NCI-H2227 (cell line): ENCODE measurements at regions not wholly inside any gene's neighbourhood (a gene's known extent, or its start where the extent isn't known, plus 50 kb on each side); places are given as distances from the start of the nearest gene placed in this dataset.
"Not testable (repeated sequence)": the region's sequence is repeated elsewhere in the genome, so short reads cannot be mapped to it uniquely, and the experiment has no call there.

Source experiments
- DNase-seq: peaks from one replicate; lab custom pipeline; 2025; ENCODE audit not compliant: unreplicated experiment; lab: John Stamatoyannopoulos, UW

DNA sequence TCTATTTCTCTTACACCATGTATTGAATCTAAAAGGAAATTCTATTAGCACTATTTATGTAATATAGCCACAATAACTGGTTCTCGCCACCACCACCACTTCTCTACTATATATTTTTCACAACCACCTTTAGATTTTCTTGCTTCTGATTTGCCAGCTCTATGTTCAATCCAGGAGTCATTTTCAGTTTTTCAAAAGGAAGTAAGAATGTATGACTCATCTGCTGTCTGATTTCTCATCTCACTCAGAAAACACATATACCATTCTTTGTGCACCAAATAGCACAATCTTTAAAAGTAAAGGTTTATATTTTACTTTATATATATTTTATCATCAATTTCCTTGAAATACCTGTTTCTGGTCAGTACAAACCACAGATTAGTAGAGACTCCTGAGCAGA is 1127.5 kb downstream of the TAF11L14 start:
- DNase-seq: no peak

DNA sequence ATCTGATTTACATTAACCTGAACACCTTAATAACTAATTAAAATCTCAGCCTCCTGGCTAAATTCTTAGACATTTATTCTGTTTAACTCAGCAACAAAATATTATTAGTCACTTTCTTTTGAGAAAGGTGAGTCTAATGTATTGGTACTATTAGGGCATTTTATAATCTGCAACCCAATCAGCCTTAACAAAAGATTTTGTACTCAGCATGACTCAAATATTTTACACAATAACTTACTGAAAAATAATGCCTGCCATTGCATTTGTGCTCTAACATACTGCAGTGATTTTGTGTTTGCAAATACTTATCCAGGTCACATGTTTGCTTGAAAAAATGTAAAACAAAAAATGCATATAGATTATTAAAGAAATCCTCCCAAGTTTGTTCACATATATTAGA is 1129.9 kb downstream of the TAF11L14 start:
- no peak for DNase-seq

DNA sequence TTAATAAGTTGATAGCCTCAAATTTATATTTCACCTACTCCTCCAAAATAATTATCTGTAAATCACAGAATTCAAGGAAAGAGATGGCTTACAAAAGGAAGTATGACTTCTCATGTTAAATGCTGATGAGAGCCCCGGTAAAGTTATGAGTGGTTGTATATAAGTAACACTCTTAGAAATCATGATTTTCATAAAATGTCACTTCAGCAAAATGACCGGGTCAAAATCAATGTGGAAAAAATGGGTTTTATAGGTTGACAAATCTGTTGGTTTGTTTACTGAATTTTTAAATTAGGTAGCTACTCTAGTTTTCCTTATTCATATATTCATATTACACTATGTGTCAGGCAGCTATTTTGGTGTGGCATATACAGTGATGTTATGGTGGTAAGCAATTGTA is 1131.0 kb downstream of the TAF11L14 start:
- no peak for DNase-seq

DNA sequence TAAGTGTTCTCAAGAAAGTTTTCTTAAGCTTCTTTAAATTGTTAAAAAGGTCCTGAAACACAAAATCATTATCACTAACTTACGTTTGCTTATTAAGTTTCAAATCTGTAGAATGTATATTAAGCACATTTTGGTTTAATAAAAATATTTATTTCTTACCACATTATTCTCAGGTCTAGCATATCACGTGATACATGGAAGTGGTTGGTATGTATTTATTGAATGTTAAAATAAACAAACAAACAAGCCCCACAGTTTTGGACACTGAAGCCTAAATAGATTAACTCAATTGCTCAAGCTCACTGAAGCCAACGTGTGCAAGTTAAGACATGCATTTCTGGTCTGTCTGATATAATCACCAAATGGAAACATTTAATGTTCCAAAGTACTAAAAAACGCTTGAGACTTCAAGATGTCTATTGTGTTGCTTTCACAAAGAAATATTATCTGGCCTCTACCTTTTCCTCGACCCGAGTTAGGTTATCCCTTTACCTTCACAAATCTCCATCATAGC is 1136.9 kb downstream of the TAF11L14 start:
- no peak for DNase-seq

DNA sequence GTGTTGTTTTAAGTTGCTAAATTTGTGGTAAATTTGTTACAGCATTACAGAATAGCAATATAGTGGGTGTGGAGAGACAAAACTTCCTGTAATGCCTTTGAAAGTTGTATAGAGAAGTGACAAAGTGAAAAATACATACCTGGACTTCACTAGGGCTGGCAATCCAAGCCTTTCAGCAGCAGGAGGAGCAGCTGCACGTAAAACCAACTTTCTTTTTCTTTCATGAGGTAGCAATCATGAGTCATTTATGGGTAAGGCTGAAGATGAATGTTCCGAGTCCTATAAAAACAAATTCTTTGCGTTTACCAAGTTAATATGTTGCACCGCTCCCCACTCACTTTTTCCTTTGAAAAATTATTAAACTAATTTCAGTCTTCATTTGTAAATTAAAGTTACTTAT is 1138.2 kb downstream of the TAF11L14 start:
- no peak for DNase-seq

DNA sequence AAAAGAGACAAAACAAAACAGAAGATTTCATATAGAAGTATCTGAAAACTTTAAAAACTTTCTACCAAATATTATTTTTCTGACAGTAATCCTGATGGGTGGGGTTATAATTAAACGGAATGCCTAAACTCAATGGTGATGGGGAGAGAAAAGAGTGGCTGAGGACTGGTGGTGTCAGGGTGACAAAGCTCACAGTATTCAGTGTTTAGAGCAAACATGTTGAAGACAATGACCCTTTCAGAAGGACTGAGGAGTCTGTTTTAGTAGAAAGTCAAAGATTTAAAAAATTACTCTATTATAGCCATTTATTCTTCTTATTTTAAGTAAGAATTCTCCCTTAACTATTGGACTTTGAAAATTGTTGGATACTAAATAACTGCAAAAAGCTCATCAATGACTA is 1144.0 kb downstream of the TAF11L14 start:
- no peak for DNase-seq

DNA sequence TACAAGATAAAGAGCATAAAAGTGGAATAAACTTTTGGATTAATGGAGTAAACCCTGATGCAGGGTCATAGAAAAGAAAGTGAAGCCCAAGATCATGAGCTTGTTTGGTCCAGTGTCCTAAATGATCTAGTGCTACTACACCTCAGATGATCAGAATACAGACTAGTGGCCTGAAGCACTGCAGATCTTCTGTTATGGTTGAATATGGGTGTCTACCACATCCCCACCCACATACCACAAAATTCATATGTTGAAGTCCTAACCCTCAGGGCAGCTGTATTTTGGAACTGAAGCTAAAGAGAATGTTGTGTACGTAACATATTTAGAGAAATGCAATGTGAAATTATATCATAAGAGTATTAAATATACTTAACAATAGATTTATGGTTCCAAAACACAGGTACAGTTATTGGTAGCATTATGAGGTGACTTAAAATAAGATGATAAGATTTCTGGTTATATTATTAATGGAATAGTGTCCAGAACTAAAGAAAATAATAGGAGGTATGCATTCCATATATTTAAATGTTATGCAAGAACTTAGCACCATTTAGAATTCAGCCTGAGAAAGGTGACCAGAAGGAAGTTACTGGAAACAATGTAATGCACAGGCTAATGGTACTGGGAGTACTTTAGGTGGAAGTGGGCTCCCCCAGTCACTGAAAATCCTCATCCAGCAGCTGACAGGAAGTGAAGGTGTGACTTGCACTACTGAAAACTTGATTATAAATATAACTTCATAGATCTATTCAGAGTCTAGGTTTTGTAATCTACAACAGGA is 1155.1 kb downstream of the TAF11L14 start:
- DNase-seq: no peak

DNA sequence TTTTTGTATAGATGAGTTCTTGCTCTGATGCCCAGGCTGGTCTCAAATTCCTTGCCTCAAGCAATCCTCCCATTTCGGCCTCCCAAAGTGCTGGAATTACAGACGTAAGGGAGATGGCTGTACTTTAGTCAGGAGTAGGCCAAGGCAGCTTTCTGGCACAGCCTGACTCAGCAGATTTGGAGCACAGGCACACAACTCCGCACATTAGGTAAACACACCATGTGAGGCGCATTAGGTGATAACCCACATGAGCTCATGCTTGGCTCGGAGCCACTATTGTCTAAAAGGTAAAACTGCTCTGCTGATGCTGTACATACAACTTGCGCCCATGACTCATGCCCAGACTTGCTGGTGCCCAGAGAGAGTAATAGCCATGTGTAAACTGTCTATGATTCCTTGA is 1157.9 kb downstream of the TAF11L14 start:
- DNase-seq: no peak

DNA sequence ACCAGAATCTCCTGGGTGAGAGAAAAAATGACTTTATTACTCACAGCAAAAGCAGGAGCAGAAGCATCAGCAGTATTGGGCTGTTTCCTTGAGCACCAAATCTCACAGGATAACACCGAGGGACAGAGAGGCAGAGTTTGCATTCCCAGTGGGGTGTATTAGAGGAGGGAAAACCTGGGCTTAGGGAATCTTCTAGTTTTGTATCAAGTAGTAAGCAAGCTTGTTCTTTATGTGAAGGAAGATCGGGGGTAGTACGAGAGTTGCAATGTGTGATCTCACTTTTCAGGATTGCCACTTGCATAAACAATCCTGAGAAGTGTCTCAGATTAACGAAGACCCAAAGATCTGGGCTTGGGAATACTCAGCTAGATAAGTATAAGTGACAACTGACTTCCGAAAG is 1163.0 kb downstream of the TAF11L14 start:
- DNase-seq: no peak

DNA sequence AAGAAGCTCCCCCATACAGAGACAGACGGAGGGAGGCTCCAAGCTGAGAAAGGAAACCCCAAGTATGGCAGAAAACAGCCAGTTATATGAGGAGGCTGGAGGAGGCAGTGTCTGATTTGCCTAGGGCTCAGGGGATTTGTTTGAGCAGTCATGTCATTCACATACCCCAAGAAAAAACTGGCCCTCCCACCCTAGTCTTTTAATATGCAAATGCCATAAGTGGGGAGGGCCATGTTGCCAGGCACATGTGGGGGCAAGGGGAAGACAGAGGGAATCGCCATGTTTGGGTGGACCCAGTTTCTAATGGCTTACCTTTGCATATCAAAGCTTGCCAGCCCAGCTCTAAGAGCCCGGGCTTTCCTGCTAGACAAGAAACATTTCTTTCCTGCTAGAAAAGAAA is 1163.8 kb downstream of the TAF11L14 start:
- no peak for DNase-seq

DNA sequence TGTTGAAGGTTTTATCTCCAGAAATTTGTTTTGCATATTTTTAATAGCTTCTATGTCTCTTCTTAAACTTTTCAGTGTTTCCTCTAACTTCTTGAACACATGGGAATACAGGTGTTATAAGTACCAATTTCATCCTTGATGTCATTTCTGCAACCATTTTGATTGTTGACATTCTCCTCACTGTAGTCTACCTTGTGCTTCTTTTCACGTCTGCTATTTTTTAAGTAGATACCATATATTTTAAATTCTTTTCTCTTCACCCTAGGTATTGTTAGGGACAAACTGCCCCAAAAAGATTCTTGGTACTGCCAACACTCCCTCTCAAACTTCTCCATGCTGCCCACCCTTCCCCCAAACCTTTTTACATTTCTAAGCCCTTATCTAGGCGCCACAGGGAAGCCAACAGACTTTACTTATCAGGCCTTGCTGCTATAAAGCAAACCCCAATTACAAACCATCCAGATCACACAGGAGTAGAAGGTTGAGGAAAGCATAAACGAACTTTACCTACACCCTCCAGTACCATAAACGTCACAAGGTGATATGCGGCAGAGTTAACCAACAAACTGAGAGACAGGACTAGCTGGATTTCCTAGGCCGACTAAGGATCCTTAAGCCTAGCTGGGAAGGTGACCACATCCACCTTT is 1165.3 kb downstream of the TAF11L14 start:
- DNase-seq: no peak

DNA sequence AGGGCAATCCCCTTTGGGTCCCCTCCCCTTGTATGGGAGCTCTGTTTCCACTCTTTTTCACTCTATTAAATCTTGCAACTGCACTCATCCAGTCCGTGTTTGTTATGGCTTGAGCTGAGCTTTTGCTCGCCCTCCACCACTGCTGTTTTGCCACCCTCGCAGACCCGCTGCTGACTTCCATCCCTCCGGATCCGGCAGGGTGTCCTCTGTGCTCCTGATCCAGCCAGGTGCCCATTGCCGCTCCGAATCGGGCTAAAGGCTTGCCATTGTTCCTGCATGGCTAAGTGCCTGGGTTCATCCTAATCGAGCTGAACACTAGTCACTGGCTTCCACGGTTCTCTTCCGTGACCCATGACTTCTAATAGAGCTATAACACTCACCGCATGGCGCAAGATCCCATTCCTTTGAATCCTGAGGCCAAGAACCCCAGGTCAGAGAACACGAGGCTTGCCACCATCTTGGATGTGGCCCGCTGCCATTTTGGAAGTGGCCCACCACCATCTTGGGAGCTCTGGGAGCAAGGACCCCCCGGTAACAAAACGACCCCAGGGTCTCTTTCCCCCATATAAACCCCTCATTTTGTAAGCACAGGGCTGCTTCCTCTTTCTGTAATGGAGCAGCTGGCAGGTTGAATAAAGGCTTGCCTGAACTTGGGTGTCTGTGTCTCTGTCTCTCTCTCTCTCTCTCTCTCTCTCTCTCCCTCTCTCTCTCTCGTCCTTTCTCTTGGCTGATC is 1166.2 kb downstream of the TAF11L14 start:
- DNase-seq: no peak

DNA sequence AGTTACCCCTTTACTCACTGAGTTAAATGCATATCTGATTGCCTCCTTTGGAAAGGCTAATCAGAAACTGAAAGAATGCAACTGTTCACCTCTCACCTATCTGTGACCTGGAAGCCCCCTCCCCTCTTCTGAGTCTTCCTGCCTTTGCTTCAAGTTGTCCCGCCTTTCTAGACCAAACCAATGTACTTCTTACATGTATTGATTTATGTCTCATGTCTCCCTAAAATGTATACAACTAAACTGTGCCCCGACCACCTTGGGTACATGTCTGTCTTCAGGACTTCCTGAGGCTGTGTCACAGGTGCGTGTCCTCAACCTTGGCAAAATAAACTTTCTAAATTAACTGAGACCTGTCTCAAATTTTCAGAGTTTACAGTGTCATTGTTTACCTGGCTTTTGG is 1167.2 kb downstream of the TAF11L14 start:
- not testable (repeated sequence) for DNase-seq

DNA sequence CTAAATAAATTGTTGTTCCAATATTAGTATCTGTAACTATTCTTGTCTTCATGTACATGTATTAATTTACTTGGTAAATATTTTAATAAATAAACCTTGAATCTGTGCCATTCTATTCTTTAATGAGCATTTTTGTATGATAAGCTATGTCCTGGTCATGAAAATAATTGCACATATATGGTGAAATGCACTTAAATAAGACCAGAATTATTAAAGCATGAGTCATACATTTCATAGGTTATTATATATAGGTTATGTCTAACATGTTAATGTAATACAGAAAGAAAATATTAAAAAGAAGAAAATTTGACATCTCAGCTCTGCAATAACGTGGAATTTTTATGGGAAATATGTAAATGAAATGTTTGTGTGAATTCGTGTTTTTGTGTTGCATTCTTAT is 1168.1 kb downstream of the TAF11L14 start:
- no peak for DNase-seq

DNA sequence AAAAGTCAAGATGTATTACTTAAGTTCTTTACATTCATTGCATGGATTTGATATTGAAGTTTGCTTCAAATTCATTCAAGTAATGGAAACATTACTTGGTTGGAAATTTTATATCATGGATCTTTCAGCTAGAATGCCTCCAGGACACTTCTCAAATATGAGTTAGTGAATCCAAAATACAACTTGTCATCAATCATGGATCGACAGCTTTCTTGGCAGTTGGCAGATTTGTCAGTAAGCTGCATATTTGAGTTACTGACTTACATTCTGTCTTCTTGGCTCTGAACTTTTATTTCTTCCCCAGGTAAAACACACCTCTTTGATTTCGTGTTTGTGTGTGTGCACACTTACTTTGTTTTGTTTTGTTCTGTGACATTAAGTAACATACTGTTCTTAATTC is 1171.1 kb downstream of the TAF11L14 start:
- DNase-seq: no peak

DNA sequence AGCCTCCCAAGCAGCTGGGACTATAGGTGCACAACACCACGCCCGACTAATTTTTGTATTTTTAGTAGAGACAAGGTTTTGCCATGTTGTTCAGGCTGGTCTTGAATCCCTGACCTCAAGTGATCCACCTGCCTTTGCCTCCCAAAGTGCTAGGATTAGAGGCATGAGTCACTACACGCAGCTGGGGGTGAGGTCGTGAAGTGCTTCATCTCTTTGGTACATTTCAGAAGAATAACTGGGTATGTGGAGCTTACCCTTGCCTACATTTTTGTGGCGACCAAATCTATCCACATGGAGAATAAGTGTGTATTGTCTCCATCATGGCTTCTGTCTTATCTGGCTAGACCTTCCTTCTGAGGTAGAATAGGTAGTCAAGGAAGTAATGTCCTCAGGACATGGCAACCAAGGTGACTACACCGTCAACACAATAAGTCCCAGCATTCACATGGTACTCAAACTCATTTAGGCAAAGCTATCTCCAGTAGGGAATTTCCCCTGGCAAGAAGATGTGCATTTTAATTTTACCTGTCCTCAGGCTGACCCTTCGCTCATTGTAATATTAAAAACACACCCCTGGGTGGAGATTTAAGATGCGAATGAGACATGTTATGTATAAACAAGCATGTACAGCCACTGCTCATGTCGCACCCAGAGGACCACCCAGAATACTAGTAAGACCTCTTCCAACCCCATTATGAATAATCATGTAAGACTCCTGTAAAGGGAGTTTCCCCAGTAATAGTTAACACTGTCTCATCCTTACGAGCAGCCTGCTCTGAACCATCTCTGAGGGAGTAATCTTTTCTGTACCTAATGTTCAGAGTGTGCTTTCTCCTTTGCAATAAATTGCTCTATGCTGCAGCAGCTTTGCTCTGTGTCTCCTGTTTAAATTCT is 1173.2 kb downstream of the TAF11L14 start:
- DNase-seq: no peak

DNA sequence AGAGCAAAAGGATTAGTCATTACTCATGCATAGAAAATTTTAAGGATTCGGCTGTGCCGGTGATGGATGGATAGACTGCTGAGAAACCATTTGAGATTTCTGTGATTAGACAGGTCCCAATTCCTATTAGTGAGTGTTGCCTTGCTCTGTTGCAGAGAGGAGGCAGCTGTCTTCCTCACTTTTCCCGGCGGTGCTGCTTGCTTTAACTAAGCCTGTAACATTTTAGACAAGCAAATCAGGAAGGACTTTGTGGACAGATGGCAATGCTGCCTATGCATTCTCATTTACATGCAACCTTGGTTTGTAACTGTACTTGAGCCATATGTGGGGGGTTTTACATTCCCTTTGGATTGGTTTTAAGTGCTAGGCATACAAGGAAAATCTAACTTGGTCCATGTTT is 1176.3 kb downstream of the CDH18 start:
- DNase-seq: no peak

DNA sequence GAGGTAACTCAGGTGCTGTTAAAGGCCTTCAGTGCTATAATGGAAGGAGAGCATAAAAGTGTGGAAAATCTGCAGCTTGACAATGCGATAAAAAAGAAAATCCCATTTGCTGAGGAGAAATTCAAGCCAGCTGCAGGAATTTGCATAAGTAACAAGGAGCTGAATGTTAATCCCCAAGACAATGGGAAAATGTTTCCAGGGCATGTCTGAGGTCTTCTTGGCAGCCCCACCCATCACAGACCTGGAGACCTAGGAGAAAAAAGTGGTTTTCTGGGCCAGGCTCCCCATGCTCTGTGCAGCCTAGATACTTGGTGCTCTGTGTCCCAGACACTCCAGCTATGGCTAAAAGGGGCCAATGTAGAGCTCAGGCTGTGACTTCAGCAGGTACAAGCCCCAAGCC is 1159.6 kb downstream of the CDH18 start:
- no peak for DNase-seq

DNA sequence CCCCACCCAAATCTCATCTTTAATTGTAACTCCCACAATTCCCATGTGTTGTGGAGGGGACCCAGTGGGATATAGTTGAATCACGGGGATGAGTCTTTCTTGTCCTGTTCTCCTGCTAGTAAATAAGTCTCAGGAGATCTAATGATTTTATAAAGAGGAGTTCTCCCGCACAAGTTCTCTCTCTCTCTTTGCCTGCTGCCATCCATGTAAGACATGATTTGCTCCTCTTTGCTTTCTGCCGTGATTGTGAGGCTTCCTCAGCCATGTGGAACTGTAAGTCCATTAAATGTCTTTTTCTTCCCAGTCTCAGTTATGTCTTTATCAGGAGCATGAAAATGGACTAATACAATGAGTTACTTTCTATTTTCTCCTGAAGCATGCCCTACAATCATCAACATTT is 1158.5 kb downstream of the CDH18 start:
- DNase-seq: no peak

DNA sequence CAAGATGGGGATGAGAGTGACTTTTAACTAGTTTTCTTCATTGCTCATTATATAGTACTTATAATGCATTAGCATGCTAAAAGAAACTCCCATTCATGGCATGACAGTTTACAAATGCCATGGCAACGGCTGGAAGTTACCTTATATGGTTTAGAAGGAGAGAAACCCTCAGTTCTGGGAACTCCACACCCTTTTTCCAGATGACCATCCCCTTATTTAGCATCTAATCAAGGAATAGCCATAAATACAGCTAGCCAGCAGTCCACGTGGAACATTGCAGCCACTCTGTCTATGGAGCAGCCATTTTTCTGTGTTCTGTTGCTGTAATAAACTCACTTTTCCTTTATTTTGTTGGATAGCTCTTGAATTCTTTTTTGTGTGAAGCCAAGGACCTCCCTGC is 1137.8 kb downstream of the CDH18 start:
- DNase-seq: no peak

DNA sequence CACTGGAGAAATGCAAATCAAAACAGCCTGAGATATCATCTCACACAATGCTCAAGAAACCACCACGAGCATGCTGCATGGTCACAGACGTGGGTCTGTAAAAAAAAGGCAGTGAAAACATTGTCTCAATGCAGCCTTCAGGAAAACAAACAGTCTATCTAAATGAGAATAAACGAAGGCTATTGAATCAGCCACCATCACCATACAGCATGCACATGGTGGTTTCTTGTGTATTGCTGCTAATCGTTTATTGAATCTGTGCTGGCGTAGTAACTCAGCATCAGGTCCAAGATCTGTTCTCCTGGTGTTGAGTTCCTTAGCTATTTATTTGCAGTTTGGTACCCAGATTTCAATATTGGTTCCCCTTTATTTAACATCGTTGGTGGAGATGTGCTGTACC is 1115.0 kb downstream of the CDH18 start:
- DNase-seq: no peak
